SK-N-MC (cell line): ENCODE measurements at regions not wholly inside any gene's neighbourhood (a gene's known extent, or its start where the extent isn't known, plus 50 kb on each side); places are given as distances from the start of the nearest gene placed in this dataset.
"Not testable (repeated sequence)": the region's sequence is repeated elsewhere in the genome, so short reads cannot be mapped to it uniquely, and the experiment has no call there.

Experiments used
- EZH2 ChIP-seq: fragments of 200-600 bp; sonication (generic); IDR thresholded peaks from one replicate; pipeline ENCODE4 v1.6.1; 2017; ENCODE audit warnings: antibody characterized with exemption
- POLR2AphosphoS5 ChIP-seq: IDR thresholded peaks from 2 replicates; pipeline ENCODE4 v1.6.1; 2012; ENCODE audit warnings: mild to moderate bottlenecking, low read depth, low read length, borderline replicate concordance

DNA sequence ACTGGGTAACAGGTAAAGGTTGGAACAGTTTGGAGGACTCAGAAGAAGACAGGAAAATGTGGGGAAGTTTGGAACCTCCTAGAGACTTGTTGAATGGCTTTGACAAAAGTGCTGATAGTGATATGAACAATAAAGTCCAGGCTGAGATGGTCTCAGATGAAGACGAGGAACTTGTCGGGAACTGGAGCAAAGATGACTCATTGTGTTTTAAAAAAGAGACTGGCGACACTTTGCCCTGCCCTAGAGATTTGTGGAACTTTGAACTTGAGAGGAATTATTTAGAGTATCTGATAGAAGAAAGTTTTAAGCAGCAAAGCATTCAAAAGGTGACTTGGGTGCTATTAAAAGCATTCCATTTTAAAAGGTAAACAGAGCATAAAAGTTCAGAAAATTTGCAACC, 90.6 kb upstream of the CD44 start:
- not testable (repeated sequence) for TF ChIP-seq EZH2, POLR2AphosphoS5
